ENCODE measurements at regions not wholly inside any gene's neighbourhood (a gene's known extent, or its start where the extent isn't known, plus 50 kb on each side); places are given as distances from the start of the nearest gene placed in this dataset.

- DNase-seq (ENCODE audit: low spot score) = no peak
Measured at GRCh38 chr2:19300961-19301360, 57.5 kb downstream of the OSR1 start.

- DNase-seq (ENCODE audit: low spot score) = peak; percentile 21
Measured at GRCh38 chr2:19299522-19299921, 58.9 kb downstream of the OSR1 start.

GRCh38 chr2:19299032-19299431 is 59.4 kb downstream of the OSR1 start:
- no peak for DNase-seq (ENCODE audit: low spot score)

GRCh38 chr2:19297716-19298115 is 60.7 kb downstream of the OSR1 start:
- DNase-seq (ENCODE audit: low spot score) = no peak

- no peak for DNase-seq (ENCODE audit: low spot score)
Measured at GRCh38 chr2:19295998-19296502, 62.4 kb downstream of the OSR1 start.

GRCh38 chr2:19292007-19292406 is 66.4 kb downstream of the OSR1 start:
- peak; percentile 20 for DNase-seq (ENCODE audit: low spot score)

GRCh38 chr2:19288291-19288690 is 70.1 kb downstream of the OSR1 start:
- no peak for DNase-seq (ENCODE audit: low spot score)

GRCh38 chr2:19287324-19287723 is 71.1 kb downstream of the OSR1 start:
- no peak for DNase-seq (ENCODE audit: low spot score)

GRCh38 chr2:19282305-19282704 is 76.1 kb downstream of the OSR1 start:
- no peak for DNase-seq (ENCODE audit: low spot score)

GRCh38 chr2:19274439-19274838 is 84.0 kb downstream of the OSR1 start:
- no peak for DNase-seq (ENCODE audit: low spot score)

- DNase-seq (ENCODE audit: low spot score) = no peak
Measured at GRCh38 chr2:19272941-19273470, 85.4 kb downstream of the OSR1 start.

- no peak for DNase-seq (ENCODE audit: low spot score)
Measured at GRCh38 chr2:19272039-19272438, 86.4 kb downstream of the OSR1 start.

- no peak for DNase-seq (ENCODE audit: low spot score)
Measured at GRCh38 chr2:19264852-19265251, 93.6 kb downstream of the OSR1 start.

GRCh38 chr2:19262150-19262549 is 96.3 kb downstream of the OSR1 start:
- DNase-seq (ENCODE audit: low spot score) = no peak

GRCh38 chr2:19261061-19261460 is 97.4 kb downstream of the OSR1 start:
- no peak for DNase-seq (ENCODE audit: low spot score)

GRCh38 chr2:19256121-19256601 is 102.3 kb downstream of the OSR1 start:
- peak; percentile 50 for DNase-seq (ENCODE audit: low spot score)

- DNase-seq (ENCODE audit: low spot score) = no peak
Measured at GRCh38 chr2:19255481-19255880, 102.9 kb downstream of the OSR1 start.

GRCh38 chr2:19251554-19251953 is 106.9 kb downstream of the OSR1 start:
- DNase-seq (ENCODE audit: low spot score) = no peak

- DNase-seq (ENCODE audit: low spot score) = no peak
Measured at GRCh38 chr2:19250906-19251305, 107.5 kb downstream of the OSR1 start.

GRCh38 chr2:19247186-19247585 is 111.2 kb downstream of the OSR1 start:
- DNase-seq (ENCODE audit: low spot score) = no peak

- no peak for DNase-seq (ENCODE audit: low spot score)
Measured at GRCh38 chr2:19246496-19246895, 111.9 kb downstream of the OSR1 start.

- DNase-seq (ENCODE audit: low spot score) = no peak
Measured at GRCh38 chr2:19244460-19245363, 113.7 kb downstream of the OSR1 start.

- DNase-seq (ENCODE audit: low spot score) = no peak
Measured at GRCh38 chr2:19238440-19239060, 119.9 kb downstream of the OSR1 start.

Data from AG20443 (cell line).